CD14-positive monocyte (primary cell): ENCODE measurements at regions not wholly inside any gene's neighbourhood (a gene's known extent, or its start where the extent isn't known, plus 50 kb on each side); places are given as distances from the start of the nearest gene placed in this dataset.

ENCODE experiments used
- DNase-seq, 3 donors: peaks; one replicate each; pipeline ENCODE4 v3.0.0-alpha.2; 2011 to 2022
- H2AFZ ChIP-seq: 2 replicates; pipeline ENCODE4 v1.6.0; 2012; ENCODE audit warnings: mild to moderate bottlenecking, low read depth, low read length, inconsistent platforms; ENCODE audit not compliant: insufficient read depth, poor library complexity, severe bottlenecking
- H3K27ac ChIP-seq, 2 donors: 1 replicate in 1 of 2; 2 replicates in 1 of 2; pipeline ENCODE4 v1.5.1; 2012 to 2013; ENCODE audit warnings: low read length in 2 of 2, control low read depth in 1 of 2, inconsistent platforms in 1 of 2, low read depth in 1 of 2, mild to moderate bottlenecking in 1 of 2
- H3K27me3 ChIP-seq, 2 donors: one replicate each; pipeline versions ENCODE4 v1.6.0 to v1.6.1; 2011 to 2013; ENCODE audit warnings: low read length in 2 of 2; ENCODE audit not compliant: control insufficient read depth in 2 of 2, insufficient read depth in 2 of 2
- H3K36me3 ChIP-seq, 2 donors: replicated peaks in 1 of 2; 1 replicate in 1 of 2; 2 replicates in 1 of 2; pipeline versions ENCODE4 v1.5.1 to v1.6.1; 2012 to 2013; ENCODE audit warnings: low read length in 2 of 2, control low read depth in 1 of 2, inconsistent platforms in 1 of 2, mild to moderate bottlenecking in 1 of 2; ENCODE audit not compliant: insufficient read depth in 2 of 2, control insufficient read depth in 1 of 2
- H3K4me1 ChIP-seq, 2 donors: 1 replicate in 1 of 2; 2 replicates in 1 of 2; pipeline versions ENCODE4 v1.5.1 to v1.6.1; 2012 to 2013; ENCODE audit warnings: low read length in 2 of 2, control low read depth in 1 of 2, inconsistent platforms in 1 of 2, mild to moderate bottlenecking in 1 of 2, moderate library complexity in 1 of 2; ENCODE audit not compliant: insufficient read depth in 2 of 2, control insufficient read depth in 1 of 2
- H3K4me2 ChIP-seq: replicated peaks from 2 replicates; pipeline ENCODE3; 2012; ENCODE audit warnings: low read length, moderate library complexity, mild to moderate bottlenecking; ENCODE audit not compliant: poor library complexity, severe bottlenecking; ENCODE audit errors: extremely low read depth
- H3K4me3 ChIP-seq, 3 experiments: fragments of 200-600 bp in 1 of 3; sonication (generic) in 1 of 3; replicated peaks in 1 of 3; 1 replicate in 2 of 3; 2 replicates in 1 of 3; pipeline ENCODE4 v1.5.1; 2011 to 2013; ENCODE audit warnings: low read length in 3 of 3, mild to moderate bottlenecking in 3 of 3, control low read depth in 2 of 3, low read depth in 2 of 3, inconsistent platforms in 1 of 3, moderate library complexity in 1 of 3
- H3K79me2 ChIP-seq: 2 replicates; pipeline ENCODE4 v1.6.0; 2012; ENCODE audit warnings: mild to moderate bottlenecking, control low read depth, inconsistent platforms, low read length, moderate library complexity; ENCODE audit not compliant: insufficient read depth
- H3K9ac ChIP-seq: 2 replicates; pipeline ENCODE4 v1.6.0; 2017; ENCODE audit warnings: low read length, mild to moderate bottlenecking; ENCODE audit not compliant: insufficient read depth, poor library complexity, severe bottlenecking
- H3K9me3 ChIP-seq, 2 donors: replicated peaks in 1 of 2; 1 replicate in 1 of 2; 2 replicates in 1 of 2; pipeline versions ENCODE4 v1.5.1 to v1.6.1; 2012 to 2013; ENCODE audit warnings: low read length in 2 of 2, control low read depth in 1 of 2; ENCODE audit not compliant: control insufficient read depth in 1 of 2, insufficient read depth in 1 of 2
- H4K20me1 ChIP-seq: 2 replicates; pipeline ENCODE4 v1.6.0; 2012; ENCODE audit warnings: mild to moderate bottlenecking, low read length, control low read depth, moderate library complexity; ENCODE audit not compliant: insufficient read depth
- H3K27ac Mint-ChIP-seq, 7 donors: one replicate each; pipeline ENCODE4 v1.8.0; 2020; ENCODE audit warnings: mild to moderate bottlenecking in 7 of 7, mixed read lengths in 7 of 7, moderate library complexity in 6 of 7, inconsistent platforms in 2 of 7
- H3K27me3 Mint-ChIP-seq, 3 donors: one replicate each; pipeline ENCODE4 v1.8.0; 2021 to 2022; ENCODE audit warnings: low read depth in 3 of 3, mild to moderate bottlenecking in 3 of 3, mixed read lengths in 3 of 3, moderate library complexity in 3 of 3, inconsistent platforms in 1 of 3
- H3K36me3 Mint-ChIP-seq, 2 donors: one replicate each; pipeline ENCODE4 v1.8.0; 2020; ENCODE audit warnings: mixed read lengths in 2 of 2, inconsistent platforms in 1 of 2, mild to moderate bottlenecking in 1 of 2
- H3K4me1 Mint-ChIP-seq: one replicate; pipeline ENCODE4 v1.8.0; 2020; ENCODE audit warnings: mild to moderate bottlenecking, mixed read lengths
- H3K4me3 Mint-ChIP-seq, 2 donors: one replicate each; pipeline ENCODE4 v1.8.0; 2020; ENCODE audit warnings: mild to moderate bottlenecking in 2 of 2, mixed read lengths in 2 of 2, moderate library complexity in 1 of 2
- H3K9me3 Mint-ChIP-seq, 7 donors: one replicate each; pipeline ENCODE4 v1.8.0; 2020 to 2022; ENCODE audit warnings: mixed read lengths in 7 of 7, mild to moderate bottlenecking in 6 of 7, moderate library complexity in 6 of 7, inconsistent platforms in 2 of 7
- WGBS: methylation state at CpG from one replicate; pipeline ENCODE4 v1.1.5; 2013; ENCODE audit warnings: missing lambda C conversion rate; ENCODE audit not compliant: insufficient coverage; 5-methylcytosine and 5-hydroxymethylcytosine counted together
- intact Hi-C, 2 donors: fragments of 100-400 bp; cut with micrococcal nuclease; formaldehyde crosslinking; loops; one replicate each; pipeline versions ENCODE4 v1.15.0 to v1.15.1; 2023
- TF ChIP-seq, protein P1 (sequence below): fragments of 200-600 bp; IDR thresholded peaks from one replicate; pipeline ENCODE4 v1.8.0; 2022; ENCODE audit warnings: antibody characterized with exemption, mild to moderate bottlenecking

DNA sequence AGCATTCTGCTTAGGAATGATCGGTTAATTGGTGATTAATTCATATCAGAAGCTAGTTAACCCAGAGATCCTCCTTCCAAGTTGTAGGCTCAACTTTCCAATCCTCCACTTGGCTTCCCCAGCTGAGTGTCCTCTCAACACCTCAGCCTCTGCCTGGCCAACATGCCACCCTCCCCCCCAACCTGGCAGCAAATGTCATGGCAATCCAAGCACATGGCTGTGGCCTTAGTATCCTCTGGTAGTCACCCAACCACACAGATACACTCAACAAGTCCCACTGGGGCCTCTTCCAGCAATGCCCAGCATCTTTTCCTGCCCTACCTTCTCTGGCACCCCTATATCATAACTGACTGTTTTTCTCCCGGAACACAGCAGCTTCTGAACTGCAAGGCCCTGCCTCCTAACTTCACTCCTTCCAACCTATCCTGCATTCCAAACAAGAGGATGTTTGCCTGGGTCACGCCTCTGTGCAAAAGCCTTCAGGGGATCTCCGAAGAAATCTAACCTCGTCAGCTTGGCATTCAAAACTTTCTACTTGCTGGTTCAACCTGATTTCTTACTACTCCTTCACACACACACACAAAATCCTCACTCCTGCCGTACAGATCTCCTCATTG is 195.0 kb downstream of the CYP26B1 start:
- no peak overlapping the region for H3K4me3 Mint-ChIP-seq
- no peaks in the 10 kb centered on the region for H3K4me1 ChIP-seq
- no peak overlapping the region for H3K27ac ChIP-seq
- no peaks in the 10 kb centered on the region for H3K79me2 ChIP-seq
- H3K27me3 ChIP-seq = no peaks in the 10 kb centered on the region
- H3K36me3 Mint-ChIP-seq = no peaks in the 10 kb centered on the region
- H3K27ac Mint-ChIP-seq = no peak overlapping the region
- no peaks in the 10 kb centered on the region for H3K36me3 ChIP-seq
- H3K9me3 ChIP-seq = peaks cover 0 to 2% of the 10 kb centered on the region in 2 donors
- no peak overlapping the region for H3K4me2 ChIP-seq
- intact Hi-C loops = no loop called here
- TF ChIP-seq, protein P1, sequence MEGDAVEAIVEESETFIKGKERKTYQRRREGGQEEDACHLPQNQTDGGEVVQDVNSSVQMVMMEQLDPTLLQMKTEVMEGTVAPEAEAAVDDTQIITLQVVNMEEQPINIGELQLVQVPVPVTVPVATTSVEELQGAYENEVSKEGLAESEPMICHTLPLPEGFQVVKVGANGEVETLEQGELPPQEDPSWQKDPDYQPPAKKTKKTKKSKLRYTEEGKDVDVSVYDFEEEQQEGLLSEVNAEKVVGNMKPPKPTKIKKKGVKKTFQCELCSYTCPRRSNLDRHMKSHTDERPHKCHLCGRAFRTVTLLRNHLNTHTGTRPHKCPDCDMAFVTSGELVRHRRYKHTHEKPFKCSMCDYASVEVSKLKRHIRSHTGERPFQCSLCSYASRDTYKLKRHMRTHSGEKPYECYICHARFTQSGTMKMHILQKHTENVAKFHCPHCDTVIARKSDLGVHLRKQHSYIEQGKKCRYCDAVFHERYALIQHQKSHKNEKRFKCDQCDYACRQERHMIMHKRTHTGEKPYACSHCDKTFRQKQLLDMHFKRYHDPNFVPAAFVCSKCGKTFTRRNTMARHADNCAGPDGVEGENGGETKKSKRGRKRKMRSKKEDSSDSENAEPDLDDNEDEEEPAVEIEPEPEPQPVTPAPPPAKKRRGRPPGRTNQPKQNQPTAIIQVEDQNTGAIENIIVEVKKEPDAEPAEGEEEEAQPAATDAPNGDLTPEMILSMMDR = no peak
- no peak overlapping the region for H3K4me3 ChIP-seq
- H3K4me1 Mint-ChIP-seq = no peaks in the 10 kb centered on the region
- peaks cover 3 to 9% (median 9%) of the 10 kb centered on the region in 3 donors for H3K27me3 Mint-ChIP-seq
- 83% methylated on average over 5 of the region's 6 CpGs for WGBS
- DNase-seq = no peak
- H2AFZ ChIP-seq = no peak overlapping the region
- H3K9me3 Mint-ChIP-seq = peaks cover 6 to 19% (median 11%) of the 10 kb centered on the region in 7 donors
- H4K20me1 ChIP-seq = no peaks in the 10 kb centered on the region
- H3K9ac ChIP-seq = no peak overlapping the region

GRCh38 chr2:71951718-71952404 is 195.8 kb downstream of the CYP26B1 start:
- TF ChIP-seq, protein P1 = no peak
- Mint-ChIP-seq H3K27me3 (peaks cover 3 to 9% (median 9%) of the 10 kb centered on the region in 3 donors), H3K36me3 (no peaks in the 10 kb centered on the region), H3K9me3 (peaks cover 2 to 13% (median 7%) of the 10 kb centered on the region in 7 donors), H3K27ac (no peak overlapping the region), H3K4me3 (no peak overlapping the region), H3K4me1 (no peaks in the 10 kb centered on the region)
- H4K20me1 ChIP-seq = no peaks in the 10 kb centered on the region
- no peak overlapping the region for H3K4me2 ChIP-seq
- intact Hi-C loops = no loop called here
- H3K4me1 ChIP-seq = no peaks in the 10 kb centered on the region
- no peak for DNase-seq
- H3K9me3 ChIP-seq = no peaks in the 10 kb centered on the region
- H3K9ac ChIP-seq = no peak overlapping the region
- 97% methylated on average over 3 of the region's 3 CpGs for WGBS
- no peaks in the 10 kb centered on the region for H3K36me3 ChIP-seq
- no peak overlapping the region for H3K4me3 ChIP-seq
- H3K27ac ChIP-seq = no peak overlapping the region
- H3K79me2 ChIP-seq = no peaks in the 10 kb centered on the region
- no peak overlapping the region for H2AFZ ChIP-seq
- H3K27me3 ChIP-seq = no peaks in the 10 kb centered on the region
